SK-MEL-5 (cell line): ENCODE measurements at regions not wholly inside any gene's neighbourhood (a gene's known extent, or its start where the extent isn't known, plus 50 kb on each side); places are given as distances from the start of the nearest gene placed in this dataset.

Experiments used
- DNase-seq: peaks from one replicate; pipeline ENCODE4 v3.0.0-alpha.2; 2016; ENCODE audit warnings: low read depth, low spot score
- in situ Hi-C: cut with HindIII; loops from 2 replicates; pipeline ENCODE4 v1.10.0; 2016; ENCODE audit warnings: low sequenced_read_pairs, high pct_unique_total_duplicates, low pct_unique_long_range_greater_than_20kb

DNA sequence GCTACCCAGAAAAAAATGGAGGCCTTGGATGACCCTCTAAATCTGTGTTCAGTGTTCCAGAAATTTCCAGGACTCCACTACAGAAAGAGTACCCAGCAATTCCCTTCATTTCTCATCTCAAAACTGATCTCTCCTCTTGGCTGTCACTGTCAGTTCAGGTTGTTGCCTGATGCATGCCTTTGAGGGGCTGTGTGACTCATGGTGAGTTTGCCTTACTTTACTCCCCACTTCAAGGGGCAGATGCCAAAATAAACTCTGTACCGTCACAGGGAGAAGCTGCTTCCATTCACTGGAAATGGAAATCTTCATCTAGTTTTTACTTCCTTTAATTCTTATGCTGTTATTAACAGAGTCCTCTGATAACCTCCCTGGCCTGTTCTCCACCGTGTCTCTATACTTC is 1075.0 kb downstream of the DIAPH3 start:
- in situ Hi-C loops: no loop called here
- no peak for DNase-seq

DNA sequence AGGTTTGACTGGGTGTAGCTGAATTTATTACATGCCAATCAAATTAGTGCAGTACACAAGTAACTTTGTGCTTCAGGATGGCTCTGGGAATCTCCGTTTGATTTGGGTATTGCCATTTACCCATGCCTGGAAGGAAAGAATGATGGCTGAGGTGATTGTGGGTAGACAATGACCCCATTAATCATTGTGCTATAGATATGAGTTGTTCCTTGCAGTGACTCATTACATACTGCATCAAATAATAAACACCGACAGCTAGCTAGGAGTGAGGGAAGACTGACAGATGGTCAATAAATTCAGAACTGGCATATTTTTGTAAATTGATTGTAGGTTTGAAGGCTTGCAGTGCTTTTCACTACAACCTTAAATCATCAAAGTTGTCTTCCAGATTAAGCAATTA is 1069.5 kb downstream of the DIAPH3 start:
- peak; percentile 68 for DNase-seq
- in situ Hi-C loops: no loop called here

DNA sequence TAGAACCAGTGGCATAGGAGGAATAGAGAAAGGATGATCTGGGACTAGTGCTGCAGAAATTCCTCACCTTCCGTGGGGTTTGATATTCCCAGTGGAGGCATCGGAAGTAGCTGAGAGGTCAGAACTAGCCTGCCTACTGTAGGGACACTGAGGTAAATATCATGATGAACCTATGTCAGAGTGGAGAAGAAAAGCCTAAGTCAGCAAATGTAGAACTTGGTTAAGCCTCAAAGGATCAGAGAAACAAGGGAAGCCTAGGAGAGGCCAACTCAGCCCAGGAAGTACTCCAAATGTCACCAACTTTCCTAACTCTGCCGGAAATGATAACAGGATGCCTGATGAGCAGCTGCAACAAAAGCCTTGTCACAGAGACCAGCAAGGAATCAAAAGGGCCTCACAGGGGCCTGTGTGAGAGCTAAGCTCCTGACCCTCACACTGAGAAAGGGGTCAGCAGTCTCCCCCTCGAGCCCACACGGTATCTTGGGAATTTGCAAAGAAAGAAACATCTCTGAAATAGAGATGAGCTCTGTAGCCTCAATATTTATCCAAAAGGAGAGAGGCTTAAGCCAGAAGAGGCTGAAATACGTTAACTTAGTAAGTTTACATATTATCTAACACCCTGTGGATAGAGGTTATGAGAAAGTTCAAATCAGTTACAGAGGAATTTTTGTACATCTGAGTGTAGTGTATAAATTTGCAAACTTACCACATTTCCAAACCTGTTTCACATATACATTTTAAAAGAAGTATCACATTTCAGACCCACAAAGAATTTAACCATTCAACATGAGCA is 1064.3 kb downstream of the DIAPH3 start:
- DNase-seq: peak; percentile 86
- in situ Hi-C loops: no loop called here

DNA sequence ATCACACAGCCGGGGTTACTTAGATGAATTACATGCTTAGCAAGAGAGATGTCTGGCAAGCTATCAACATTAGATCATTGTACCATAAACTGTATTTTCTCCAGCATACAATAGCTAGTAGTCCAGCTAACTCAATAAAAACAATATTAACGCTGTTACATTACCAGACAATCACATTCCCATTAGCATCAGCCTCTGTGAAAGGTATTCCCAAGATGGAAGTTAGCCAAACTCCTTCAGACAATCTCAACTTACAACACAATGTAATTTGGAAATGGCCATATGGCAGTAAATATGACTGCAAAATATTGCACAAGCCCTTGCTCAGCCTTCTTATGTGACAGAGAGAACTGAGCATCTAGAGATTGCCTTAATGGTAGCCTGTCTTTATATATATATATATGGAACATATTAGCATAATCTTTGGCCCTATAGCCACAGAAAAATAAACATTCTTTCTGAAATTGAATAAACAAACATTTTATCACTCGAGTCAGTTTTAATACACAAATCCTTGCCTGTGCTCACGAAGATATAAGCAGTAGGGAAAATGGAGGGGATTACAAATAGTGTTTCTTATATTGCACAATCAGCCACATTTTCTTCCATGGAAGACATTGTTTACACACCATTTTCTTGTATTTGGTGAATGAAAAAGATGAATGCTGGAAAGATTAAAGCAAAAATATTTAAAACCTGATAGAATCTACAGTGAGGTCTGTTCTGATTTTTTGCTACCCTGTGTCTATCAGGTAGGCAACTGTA is 1060.5 kb downstream of the DIAPH3 start:
- in situ Hi-C loops: no loop called here
- DNase-seq: no peak

DNA sequence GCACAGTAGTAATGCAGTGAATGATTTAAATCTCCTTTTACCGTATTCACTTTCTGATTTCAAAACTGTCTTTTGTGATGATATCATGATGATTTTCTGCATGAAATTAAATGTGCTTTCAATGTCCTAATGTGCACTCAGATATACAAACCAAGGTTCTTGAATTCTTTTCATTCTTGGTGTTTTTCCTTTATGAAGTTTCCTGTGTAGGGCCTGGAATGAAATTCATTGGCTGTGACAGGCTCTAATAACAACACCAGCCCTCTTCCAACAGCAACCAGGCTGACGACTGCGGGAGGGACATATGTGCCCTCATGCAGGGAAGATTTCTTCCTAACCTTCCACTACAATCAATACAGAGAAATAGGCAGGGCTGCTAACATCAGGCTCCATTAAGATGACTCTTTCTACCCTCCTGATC is 1052.0 kb downstream of the DIAPH3 start:
- in situ Hi-C loops: no loop called here
- DNase-seq: peak; percentile 58

DNA sequence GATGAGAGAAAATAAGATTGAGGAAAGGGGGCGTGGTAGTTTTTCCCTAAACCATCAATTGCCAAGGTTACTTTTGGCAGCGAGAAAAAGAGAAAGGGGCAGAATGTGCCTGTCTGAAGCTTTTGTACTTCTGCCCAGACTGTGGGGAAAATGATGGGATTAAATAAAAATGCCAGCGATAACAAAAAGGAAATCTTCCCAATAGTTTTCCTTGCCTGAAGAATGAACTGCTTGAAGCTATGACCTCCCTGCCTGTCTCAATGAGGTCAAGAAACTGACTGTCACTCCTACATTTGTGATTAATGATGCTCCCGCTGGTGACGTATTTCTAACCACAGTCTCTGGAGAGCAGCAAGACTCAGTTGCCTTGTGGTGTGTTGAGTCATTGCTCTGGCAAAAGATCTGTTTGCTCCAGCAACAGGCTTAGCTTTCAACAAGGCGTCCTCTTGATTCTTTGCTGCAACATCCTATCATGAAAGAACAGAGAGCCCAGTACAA is 1051.5 kb downstream of the DIAPH3 start:
- peak; percentile 99 for DNase-seq
- in situ Hi-C loops: no loop called here

DNA sequence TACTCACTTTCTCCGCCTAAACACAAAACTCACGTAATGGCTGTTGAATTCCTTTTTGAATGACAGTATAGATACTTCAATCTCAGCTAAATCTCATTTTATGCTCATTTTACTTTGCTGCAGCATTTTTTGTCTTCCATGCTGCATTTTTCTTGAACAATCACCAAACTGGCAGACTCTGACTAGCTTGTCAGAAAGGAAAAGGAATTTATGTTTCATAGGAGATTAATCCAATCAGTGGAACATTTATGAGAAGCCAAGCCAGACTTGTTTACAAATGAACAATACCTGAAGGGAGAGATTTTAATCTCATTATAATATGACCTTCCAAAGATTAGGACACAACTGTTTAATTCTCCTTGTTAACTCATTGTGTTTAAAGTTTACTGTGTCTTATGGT is 1044.3 kb downstream of the DIAPH3 start:
- in situ Hi-C loops: no loop called here
- DNase-seq: no peak

DNA sequence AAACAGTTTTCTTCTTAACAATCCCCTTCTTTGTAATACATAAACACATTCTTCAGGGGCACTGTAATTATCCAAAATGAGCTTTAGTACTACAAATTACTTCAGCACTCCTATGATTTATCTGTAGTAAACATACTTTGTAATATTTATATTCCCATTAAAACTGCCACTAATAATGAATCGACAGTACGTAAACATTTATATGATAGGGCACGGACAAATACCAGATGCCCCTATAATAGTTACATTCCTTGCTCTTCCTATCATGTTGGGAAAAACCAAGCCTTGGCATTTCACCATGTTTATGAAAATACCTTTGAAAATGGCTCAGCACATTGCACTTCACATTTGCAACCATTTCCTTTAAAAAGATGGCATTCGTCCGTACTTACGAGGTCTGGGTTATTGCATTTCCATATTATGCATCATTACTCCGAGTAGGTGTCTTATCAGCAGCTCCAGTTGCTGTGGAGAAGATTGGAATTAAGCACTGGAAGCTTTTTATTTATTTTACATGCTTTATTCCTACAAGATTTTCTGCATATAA is 1043.4 kb downstream of the DIAPH3 start:
- DNase-seq: no peak
- in situ Hi-C loops: no loop called here

DNA sequence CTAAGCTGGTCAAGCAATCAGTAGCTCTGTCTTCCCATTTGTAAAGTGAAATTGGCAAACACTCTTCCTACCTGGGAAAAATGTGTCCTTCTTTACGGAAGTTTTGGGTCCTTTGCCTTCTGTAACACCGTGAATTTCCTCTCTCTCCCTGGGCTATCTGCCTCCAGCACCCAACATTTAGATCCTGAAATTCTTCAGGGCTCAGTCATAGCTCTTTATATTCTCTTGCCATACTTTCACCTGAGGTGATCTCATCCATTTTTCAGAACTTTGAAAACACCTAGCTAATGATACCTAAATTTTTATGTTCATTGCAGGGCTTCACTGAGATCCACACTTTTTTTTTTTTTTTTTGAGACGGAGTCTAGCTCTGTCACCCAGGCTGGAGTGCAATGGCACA is 1042.2 kb downstream of the DIAPH3 start:
- in situ Hi-C loops: no loop called here
- no peak for DNase-seq

DNA sequence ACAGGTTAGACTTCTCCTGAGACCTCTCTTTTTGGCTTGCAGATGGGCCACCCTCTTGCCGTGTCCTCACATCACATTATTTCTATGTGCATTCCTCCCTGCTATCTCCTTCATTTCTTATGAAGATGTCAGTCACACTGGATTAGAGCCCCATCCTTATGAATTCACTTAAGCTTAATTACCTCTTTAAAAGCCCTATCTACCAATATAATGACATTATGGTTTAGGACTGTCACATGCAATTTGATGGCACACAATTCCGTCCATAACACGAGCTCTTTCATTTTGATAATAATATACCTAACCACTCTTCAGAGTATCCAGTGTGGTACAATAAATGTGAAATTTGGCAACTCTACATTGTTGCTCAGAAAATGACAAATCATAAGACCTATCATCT is 1037.3 kb downstream of the DIAPH3 start:
- in situ Hi-C loops: no loop called here
- no peak for DNase-seq

DNA sequence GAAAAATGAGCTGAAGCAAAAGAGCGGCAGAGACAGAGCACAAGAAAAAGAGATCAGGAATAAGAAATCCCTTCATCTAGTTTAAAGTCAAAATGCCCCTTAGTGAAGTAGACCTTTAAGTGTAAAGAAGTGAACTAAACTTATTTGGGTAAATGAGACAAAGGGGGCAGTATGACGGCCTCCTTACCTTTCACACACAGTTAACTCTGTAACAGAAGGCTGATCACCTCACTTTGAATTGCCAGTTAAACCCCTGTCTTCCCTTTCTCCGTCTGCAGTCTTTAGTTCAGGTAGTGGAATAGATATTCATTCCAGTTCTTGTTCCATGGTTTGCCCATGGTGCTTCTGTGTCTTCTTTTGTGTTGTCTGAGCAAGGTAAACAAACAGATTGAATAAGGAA is 1029.8 kb downstream of the DIAPH3 start:
- no peak for DNase-seq
- in situ Hi-C loops: no loop called here

DNA sequence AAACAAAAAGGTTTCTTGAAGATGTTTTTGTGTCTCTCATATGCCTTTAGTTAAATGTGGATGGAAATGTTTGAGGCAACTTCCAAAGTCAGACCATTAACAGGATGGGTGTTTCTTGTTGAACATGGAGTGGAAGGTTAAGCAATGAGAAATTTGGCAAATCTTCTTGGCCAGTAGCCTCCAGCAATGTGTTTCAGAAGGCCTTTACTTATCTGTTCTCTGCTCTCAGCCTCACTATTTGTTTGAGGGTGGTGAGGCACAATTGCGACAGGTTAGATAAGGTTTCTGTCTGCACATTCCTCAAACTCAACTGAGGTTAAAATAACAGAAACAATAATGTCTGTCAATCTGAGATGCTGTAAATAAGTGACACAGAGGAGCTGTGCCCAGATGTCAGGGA is 1019.0 kb downstream of the DIAPH3 start:
- in situ Hi-C loops: no loop called here
- no peak for DNase-seq

DNA sequence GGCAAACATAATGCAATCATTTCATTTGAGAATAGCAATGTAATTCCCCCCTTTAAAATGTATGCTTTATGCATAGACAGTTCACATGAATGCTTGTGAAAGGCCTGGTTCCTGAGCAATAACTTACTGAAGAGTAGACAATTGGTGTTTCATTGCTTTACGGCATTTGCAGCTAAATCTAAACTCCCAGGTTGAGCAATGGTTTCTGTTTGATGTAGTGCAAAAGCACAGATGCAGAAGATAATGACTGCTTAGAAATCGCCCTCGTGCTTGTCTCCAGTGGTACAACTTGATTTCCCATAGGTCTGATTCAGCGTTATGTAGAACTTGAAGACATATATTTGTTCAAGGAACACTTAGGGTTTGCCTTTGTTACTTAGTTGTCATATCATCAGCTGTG is 1018.3 kb downstream of the DIAPH3 start:
- no peak for DNase-seq
- in situ Hi-C loops: no loop called here

DNA sequence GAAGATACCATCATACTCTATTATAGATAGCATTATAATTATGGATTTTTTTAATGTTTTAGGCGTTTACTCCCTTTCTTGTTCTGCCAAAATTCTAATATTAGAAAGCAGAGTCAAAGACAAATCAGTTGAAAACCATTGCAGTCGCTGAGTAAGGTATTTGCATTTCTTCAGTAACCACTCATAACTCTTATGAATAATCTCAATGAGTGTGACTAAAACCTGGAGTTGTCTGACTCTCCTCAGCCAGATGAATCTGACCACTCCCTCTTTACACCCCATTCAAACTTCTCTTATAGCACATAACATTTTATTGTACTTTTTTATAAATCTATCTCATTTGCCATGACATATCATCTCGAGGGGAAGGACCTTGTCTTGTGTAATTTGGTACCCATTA is 1006.5 kb downstream of the DIAPH3 start:
- no peak for DNase-seq
- in situ Hi-C loops: no loop called here

DNA sequence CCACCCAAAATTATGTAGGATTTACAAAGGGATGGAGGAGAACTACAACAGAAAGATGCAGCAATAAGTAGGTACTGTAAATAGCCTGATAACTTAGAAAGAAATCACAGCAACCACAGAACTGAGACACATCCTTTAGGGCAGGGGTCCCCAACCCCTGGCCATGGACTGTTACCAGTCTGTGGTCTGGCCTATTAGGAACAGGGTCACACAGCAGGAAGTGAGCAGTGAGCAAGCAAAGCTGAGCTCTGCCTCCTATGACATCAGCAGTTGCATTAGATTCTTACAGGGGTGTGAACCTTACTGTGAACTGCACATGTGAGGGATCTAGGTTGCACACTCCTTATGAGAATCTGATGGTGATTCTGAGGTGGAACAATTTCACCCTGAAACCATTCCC is 997.6 kb downstream of the DIAPH3 start:
- DNase-seq: no peak

DNA sequence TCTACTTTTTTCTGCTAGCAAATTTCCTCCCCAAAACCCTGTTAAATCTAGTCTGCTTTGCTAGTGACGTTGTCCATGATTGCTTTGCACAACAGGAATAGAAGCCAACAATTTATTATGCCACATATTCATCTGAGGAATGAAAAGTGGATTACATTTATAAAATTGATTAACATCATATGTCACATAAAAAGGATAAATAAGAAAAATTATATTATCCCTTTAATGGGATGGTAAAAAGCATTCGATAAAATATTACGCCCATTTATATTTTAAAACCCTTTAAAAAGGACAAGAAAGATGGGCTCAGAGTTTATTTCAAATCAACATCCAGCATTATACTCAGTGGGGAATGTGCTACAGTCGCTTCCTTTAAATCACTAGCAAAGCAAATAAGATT is 991.7 kb downstream of the DIAPH3 start:
- in situ Hi-C loops: no loop called here
- DNase-seq: no peak

More for the DNA sequence above, 997.6 kb downstream of the DIAPH3 start:
- in situ Hi-C loops: no loop called here

DNA sequence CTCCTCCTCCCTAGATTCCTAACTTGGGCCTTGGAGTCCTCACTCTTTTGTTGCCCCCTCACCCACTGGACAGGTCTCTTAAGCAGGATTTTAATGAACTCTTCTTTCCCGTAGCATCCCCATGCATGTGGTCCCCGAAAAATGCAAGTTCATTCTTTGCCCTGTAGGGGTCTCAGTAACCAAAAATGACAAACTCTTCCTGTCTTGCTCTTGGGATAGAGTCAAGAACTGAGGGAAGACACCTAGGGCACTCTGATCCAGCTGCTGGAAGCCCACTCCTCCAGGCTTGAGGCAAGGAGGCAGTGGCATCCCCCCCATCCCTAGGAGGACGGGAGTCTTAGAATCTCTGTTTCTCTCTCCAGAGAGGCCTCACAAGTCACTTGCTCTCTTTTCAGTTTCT is 987.0 kb downstream of the DIAPH3 start:
- in situ Hi-C loops: no loop called here
- DNase-seq: peak; percentile 61

DNA sequence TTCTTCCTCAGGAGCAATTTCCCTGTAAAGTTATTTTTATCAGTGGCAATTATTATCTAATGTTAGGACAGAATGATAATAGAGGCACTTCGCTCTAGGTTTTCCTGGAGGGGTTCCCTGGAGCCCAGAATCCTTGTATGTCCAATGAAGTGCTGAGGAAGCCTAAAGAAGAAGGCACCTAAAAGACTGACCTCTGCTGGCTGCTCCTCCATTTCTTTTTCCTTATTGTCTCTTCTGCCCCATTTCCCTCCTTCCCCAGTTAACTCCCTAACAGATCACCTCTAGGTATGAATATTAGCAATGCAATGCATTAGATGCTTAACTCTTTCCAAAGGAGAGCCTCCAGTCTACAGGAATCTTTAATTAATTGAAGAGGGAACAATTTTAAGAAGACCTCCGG is 985.4 kb downstream of the DIAPH3 start:
- in situ Hi-C loops: no loop called here
- DNase-seq: peak; percentile 67

DNA sequence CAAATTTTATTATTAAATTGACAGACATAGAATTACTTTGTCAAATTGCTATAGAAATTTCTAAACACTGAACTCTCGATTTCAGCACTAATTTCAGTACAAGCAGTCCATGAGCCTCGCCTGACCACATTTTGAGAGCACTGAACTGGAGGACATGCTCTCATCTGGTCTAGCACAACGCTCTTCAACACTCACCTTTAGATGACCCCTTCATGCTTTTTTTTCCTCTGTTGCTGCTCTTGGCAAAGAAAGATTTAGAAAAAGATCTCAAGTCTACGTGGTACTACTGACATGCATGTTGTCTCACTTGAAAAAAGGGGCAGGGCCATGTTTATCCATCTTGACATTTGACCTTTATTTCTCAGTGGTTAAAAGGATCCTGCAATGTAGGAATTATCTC is 981.5 kb downstream of the DIAPH3 start:
- no peak for DNase-seq
- in situ Hi-C loops: no loop called here
